Heart left ventricle (tissue), 13 donors: ENCODE measurements at regions not wholly inside any gene's neighbourhood (a gene's known extent, or its start where the extent isn't known, plus 50 kb on each side); places are given as distances from the start of the nearest gene placed in this dataset.

ENCODE experiments used
- POLR2A ChIP-seq, 2 donors: fragments of 450-650 bp; IDR thresholded peaks; one replicate each; pipeline ENCODE4 v1.6.1; 2017; ENCODE audit warnings: antibody characterized with exemption in 2 of 2, mild to moderate bottlenecking in 2 of 2, moderate library complexity in 2 of 2
- TF ChIP-seq, protein P1 (sequence below), 12 donors: fragments of 200-600 bp; sonication (generic) in 4 of 12; IDR thresholded peaks; one replicate each; pipeline versions ENCODE4 v1.5.0 to v1.8.0; 2018 to 2022; ENCODE audit warnings: antibody characterized with exemption in 12 of 12, mild to moderate bottlenecking in 5 of 12
- donor health status: ischemic (EF 13 %, LVEDD 7.1; RV severe dilation, severe dysfunction).
- donor health status: DM: no; HTN: yes; CAD: no.
- donor health status: DM: no; HTN: no; CAD: no.
- donor health status: ischemic (EF 25% LVEDD 6.9; RV normal size, moderate dysfunction).
- donor health status: ischemic (EF 25% LVEDD 5.7; RV mildly dilated, moderate dysfunction).
- donor health status: ischemic (EF 35%, LVEDD 5.7; RV mildly dilated, moderate dysfunction).
- donor health status: nonischemic (EF 11% LVEDD 7.7; RV severe dilation, severe dysfunction).
- donor health status: DM: yes; HTN: yes; CAD: no.
- donor health status: PGD.
- donor health status: ischemic (EF 29% LVEDD 5.4; RV normal size, mild dysfunction).
- donor health status: nonischemic (EF 23%, LVEDD 6.1; RV moderate dilation, normal function).

GRCh38 chr1:222263791-222264190 is 284.1 kb downstream of the HHIPL2 start:
- no peak for TF ChIP-seq POLR2A (IDR thresholded peaks at IDR 0.05)
- TF ChIP-seq, protein P1, sequence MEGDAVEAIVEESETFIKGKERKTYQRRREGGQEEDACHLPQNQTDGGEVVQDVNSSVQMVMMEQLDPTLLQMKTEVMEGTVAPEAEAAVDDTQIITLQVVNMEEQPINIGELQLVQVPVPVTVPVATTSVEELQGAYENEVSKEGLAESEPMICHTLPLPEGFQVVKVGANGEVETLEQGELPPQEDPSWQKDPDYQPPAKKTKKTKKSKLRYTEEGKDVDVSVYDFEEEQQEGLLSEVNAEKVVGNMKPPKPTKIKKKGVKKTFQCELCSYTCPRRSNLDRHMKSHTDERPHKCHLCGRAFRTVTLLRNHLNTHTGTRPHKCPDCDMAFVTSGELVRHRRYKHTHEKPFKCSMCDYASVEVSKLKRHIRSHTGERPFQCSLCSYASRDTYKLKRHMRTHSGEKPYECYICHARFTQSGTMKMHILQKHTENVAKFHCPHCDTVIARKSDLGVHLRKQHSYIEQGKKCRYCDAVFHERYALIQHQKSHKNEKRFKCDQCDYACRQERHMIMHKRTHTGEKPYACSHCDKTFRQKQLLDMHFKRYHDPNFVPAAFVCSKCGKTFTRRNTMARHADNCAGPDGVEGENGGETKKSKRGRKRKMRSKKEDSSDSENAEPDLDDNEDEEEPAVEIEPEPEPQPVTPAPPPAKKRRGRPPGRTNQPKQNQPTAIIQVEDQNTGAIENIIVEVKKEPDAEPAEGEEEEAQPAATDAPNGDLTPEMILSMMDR (IDR thresholded peaks at IDR 0.05): no peak
